NCI-H82 (cell line): ENCODE measurements at regions not wholly inside any gene's neighbourhood (a gene's known extent, or its start where the extent isn't known, plus 50 kb on each side); places are given as distances from the start of the nearest gene placed in this dataset.

Source experiments
- DNase-seq: peaks from one replicate; lab custom pipeline; 2025; lab: John Stamatoyannopoulos, UW

DNA sequence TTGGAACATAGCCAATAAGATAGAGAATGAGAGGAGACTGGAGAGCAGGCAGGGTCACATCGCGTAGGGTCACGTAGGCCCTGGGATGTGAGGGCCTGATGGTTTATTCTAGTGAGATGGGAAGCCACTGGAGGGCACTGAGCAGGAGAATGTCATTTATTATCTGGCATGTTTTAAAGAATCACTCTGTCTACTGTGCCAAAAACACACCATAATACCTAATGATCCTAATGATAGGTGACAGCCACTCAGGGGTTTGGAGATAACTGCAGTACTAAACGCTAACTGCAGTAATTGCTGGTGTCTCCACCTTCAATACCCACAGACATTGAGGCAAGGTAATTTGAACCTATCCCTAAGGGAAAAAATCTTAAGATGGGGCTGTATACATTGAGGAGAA is 185.4 kb downstream of the TTLL7 start:
- peak; percentile 52 for DNase-seq

DNA sequence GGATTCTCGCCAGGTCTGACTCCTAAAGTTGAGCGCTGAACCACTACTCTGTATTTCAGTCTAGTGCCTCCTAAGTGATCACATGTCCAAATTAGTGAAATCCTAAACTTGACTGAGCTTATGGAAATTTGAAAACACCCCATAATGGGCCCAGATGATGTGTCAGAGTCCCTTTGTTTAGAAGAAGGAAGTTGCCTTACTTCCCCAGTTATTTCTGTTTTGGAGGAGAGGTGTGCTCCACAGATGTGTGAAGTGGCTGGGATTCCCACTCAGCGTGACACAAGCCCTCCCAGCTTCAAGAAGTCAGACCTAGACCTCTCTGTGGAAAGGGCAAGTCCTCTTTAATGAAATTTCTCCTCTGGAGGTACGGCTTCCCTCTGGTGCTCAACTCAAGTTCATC is 188.8 kb downstream of the TTLL7 start:
- DNase-seq = no peak

DNA sequence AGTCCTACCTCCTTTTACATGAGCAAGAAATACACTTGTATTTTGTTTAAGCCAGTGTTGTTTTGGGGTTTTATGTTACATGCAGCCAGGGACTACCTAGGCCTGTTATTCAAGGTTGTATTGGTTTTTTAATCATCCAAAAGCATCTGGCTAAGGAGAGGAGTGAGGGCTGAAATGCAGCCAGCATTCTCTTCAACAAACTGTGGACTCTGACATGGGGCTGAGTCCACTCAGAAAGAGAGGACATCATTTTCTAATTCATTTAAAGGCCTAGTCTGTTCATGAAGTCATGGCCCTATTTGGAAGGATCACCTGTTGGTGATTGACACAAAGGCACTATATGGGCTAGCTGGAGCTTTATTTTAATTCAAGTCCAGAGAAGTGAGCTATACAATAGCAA is 190.4 kb downstream of the TTLL7 start:
- no peak for DNase-seq

DNA sequence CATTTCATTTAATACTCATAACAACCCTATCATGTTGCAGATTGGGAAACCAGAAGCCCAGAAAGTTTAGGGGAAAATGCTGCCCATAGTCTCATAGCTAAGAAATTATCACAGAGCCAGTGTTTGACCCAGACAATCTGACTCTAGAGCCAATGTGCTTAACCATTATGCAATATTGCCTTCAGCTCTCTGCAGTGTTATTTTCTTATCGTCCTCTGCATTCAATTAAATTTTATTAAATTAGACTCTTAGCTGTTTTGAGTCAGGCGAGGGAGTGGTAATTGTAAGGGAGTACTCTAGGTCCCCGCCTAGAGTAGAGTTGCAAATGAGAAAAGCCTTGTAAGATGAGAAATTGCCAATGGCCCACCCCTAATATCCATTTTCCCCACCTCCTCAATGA is 191.1 kb downstream of the TTLL7 start:
- DNase-seq = no peak

DNA sequence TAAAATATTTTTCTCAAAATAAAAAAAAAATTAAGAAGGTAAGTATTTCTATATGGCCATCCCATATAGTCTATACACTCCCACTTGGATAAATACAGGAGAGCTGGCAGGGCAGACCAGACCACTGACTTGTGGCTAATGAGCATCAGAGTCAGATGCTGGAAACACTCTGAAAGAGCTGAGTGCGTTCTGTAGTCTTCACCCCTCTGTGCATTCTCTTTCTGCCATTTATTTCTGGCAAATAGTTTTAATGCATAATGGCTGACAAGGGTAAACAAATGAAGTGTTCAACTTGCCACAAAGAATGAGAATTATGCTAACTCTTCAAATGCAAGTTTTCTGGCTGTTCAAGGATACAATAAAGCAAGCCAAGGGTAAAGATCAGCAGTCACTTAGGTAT is 191.7 kb downstream of the TTLL7 start:
- no peak for DNase-seq

DNA sequence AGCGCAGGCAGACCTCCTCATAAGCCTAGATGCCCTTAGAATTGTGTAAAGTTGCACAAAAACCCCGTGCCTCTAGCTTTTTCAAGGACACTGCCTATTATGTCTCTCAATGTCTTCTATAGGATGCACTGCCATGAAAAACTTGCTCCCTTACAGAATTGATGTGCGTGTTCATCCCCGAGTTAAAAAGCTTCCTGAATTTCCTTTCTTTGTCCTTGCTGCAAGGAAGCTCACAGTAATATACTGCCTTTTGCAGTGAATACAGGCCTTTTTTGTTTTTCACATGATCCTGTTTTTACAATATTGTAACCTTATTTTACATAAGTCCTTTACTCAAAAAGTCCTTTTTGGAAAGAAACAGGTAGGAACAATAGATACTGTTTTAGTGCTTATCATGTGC is 193.0 kb downstream of the TTLL7 start:
- no peak for DNase-seq

DNA sequence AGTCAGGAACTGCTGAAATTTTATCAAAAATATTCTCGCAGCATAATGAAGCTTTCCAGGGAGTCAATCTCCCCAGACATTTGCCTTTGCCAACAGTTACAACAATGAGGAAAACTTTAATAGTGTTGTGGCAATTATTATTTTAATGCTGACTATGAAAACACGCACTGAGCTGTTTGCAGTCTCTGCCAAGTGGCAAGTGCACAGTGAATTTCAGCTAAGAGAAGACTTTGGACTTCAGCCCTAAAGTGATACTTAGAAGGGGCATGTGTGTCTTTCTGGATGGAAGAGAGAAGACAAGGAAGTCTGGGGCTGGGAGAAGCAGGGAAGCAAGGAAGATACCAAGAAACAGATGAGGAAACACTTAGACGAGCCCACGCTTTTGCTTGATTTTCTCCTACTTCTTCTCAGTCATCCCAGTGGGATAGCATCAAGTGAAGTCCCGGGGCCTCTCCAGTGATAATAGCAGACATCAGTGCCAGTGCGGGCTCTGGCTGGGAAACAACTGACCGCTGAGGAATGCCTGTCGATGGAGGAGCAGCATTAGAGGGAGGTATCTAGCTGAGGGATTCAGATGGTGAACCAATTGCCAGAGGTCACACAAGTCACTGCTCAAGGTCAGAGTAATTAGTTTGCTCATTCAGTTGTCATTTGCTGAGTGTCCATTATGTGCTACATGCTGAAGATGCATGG is 196.3 kb downstream of the TTLL7 start:
- no peak for DNase-seq

DNA sequence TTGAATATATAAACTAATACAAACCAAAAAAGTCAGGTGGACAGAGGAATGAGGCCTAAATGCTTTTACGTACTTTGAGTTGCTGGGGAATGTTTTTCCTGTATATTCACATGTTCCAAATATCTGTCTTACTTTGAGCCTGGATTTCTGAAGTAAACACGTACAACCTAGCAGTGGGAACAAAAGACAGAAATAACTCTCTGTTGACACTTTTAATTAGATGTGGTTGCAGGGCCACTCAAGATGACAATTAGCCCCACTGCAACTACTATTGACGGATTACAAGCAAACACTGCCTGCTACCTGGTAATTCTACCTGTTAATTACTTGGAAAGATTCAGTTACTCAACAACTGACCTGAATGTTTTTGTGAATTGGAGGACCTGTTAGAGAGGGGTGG is 196.9 kb downstream of the TTLL7 start:
- no peak for DNase-seq

DNA sequence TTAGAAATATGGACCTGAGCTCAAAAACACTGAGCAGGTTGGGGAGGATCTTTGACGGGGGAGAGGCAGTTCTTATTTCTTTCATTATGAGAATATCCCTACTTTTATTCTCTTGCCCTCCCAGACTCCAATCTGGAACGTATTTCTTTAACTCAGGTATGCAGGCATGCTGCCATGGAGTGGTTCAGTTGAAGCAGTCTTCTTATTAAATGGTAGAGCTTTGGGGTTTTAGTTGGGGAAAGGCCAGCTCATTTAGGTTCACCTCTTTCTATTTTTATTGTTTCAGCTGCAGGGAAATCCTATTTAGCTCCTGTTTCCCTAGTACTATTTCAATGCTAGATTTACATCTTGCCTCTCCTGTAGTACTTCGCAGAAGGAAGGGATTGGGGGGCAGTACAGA is 198.9 kb downstream of the TTLL7 start:
- DNase-seq = no peak

DNA sequence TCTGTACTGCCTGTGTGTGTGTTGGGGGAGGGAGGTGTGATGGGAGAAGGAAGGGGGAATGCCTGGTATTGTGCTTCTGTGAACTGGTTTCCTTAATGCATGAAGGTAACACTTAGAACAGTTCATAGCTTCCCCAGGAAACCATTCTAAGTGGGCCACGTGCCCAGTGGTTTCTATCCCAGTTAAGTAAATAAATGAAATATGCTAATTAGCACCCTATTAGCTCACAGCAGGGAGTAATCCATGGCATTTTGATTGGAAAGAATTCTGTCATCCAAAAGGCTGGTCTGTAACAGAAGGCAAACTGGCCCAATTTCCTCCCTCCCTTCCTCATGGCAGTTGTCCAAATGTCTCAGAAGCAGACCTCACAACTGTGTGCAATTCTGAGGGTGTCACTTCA is 199.3 kb downstream of the TTLL7 start:
- no peak for DNase-seq

DNA sequence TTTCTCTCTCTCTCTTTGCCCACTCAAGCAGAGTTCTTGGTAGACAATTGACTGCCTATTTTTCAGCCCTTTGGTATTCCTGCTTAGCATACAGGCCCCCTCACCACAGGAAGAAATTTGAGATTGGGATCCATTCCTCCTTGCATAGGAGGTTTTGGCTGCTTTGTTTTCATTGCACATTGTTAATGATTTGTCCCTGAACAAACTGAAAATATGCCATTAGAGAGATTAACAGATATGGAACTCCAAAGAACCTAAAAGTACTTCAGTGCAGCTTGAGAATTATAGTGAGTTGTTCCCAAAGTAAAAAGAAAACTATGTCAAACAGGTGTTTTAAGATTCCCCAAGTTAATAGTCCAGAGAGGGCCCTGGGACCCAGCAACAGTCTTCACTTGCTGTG is 200.0 kb downstream of the TTLL7 start:
- DNase-seq = no peak

DNA sequence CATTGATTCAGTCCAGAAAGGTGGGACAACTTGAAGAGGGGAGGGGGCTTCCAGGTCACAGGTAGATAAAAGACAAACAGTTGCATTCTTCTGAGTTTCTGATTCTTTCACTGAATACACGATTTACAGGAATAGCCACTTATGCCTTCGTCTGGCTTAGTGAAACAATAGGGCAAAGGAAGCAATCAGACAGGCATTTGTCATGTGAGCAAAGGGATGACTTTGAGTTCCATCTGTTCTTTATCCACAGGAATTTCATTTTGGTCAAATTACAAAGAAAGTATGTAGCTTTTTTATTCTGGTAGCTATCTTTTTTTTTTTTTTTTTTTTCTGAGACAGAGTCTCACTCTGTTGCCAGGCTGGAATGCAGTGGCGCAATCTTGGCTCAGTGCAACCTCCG is 202.5 kb downstream of the TTLL7 start:
- no peak for DNase-seq

DNA sequence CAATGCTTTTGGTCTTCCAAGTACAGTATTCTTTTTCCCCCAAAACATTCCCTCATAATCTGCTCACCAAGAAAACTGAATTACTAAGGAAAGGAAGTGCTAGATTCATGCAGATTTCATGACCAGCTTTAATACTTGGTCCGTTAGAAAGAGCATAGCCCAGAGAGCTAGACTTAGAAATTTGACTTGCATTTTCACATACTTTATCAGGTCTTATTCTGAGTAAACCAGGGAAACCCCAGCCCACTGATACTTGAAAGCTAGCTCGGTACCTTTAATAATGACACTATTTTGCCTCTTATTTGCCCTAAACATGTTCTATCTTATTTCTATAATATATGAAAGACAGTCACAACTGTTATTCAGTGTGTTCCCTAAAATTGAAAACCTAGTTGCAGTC is 204.5 kb downstream of the TTLL7 start:
- no peak for DNase-seq

DNA sequence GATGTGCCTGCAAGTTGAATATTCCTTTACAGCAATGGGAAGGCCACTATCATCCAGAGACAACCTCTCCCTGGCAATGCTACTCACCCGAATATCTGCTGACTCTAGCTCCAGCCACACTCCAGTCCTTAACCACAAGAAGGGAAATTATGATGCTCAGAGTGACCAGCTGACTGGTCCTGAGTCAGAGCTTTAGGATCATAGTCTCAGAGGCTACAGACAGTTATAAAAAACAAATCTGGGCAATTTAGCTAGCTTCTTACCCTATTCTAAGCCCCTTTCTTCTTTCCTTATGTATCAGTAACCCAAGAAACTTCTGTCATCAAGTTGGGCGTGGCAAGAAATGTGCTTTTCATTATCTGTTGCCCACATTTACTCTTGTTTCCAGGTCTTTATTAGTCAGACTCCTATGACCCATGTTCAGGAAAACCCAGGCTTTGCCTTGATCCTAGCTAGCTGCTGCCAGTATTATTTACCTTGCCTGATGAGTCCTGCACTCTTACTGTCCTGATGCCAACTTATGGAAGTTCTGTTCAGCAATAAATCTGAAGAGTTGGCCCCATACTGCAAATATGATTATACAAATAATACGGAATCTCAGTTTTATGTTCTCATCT is 207.0 kb downstream of the TTLL7 start:
- DNase-seq = no peak

DNA sequence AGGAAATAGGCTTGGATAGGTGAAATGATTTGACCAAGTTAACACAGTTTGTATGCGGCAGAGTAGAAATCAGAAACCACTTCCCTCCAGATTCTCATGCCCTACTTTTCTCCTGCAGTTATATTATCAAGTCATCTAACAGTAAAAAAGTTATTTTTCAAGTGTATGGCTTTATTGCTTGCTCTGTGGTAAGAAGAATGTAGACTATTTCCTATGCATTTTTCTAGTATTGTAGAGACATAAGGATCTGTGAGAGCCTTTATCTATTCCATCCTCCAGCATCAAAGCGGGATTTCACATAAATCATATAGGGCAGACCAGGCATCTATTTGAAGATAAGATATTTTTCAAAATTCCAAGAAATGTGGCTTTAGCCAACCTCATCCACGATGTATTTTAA is 208.5 kb downstream of the TTLL7 start:
- DNase-seq = no peak

DNA sequence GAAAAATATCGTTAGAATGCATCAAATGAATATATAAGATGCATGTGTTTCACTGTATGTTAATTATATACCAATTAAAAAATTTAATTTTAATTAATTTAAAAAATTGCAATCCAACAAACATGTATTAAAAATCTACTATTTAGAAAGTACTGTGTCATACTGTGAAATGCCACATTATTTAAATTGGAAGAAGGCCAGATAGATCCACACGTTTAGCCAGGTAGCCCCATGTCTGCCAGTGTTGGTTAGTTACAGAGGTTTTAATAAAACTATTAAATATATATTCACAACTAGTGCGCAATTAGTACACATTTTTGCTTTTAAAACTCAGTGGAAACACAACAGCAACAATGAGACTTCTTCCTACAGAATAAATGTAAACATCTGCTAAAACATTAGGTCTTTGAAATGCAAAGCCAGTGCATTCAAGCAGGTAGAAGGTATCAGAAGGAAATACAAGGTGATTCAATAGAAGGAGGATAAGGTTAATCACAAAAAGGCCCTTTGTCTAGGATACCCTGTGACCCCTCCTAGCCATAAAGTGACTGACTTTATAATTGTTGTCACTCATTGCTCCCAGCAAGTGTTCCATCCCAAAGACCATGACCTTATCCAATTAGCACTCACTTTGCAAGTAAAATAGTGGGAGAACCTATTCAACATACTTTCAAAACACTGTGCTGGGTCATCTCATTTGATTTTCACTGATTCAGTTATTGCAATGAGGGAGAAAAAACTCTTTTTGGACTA is 211.5 kb downstream of the TTLL7 start:
- no peak for DNase-seq

DNA sequence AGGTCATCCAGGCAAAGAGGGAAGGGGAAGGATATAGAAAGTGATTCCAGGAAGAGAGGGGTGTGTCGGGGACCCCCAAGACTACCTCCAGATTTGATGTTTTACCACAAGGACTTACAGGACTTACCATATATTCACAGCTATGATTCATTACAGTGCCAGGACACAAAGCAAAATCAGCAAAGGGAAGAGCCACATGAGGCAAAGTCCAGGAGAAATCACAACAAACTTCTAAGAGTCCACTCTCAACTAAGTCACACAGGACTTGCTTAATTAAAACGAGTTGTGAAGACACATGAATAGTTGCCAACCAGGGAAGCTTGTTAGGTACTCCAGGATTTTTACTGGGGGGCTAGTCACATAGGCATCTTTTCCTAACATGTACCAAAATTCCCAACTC is 217.3 kb downstream of the TTLL7 start:
- no peak for DNase-seq

DNA sequence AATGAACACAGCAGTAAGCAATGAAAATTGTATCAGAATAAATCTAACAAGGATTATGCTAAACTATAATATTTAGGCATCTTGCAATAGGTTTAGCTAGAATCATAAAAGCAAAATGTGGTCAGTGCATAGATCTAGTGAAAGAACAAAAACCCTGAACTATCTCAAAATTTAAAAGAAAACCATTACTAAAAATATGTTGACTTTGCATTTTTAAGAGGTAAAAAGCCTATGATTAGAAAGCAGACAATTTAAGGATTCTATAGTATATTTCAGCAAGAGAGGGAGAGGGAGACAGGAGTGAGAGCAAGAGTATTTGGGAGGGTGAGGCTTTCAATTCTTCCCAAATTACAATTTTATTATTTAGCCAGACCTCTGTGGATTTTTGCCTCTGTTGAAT is 219.4 kb downstream of the TTLL7 start:
- DNase-seq = no peak

DNA sequence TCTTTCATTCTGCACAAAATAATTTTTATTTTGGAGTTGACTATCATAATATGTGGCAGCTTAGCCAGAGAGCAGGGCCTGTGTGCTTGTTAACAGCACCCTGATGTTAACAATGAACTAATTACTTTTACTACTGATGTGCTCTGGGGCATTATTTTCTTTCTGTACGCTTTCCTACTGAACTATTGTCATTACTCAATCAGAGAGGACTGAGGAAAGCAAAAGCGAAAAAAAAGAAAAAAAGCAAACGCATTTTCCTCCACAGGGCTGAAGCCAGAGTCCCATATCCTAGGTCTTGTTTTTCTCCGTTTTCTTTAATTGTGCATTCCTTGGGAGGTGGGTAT is 221.2 kb downstream of the TTLL7 start:
- no peak for DNase-seq

DNA sequence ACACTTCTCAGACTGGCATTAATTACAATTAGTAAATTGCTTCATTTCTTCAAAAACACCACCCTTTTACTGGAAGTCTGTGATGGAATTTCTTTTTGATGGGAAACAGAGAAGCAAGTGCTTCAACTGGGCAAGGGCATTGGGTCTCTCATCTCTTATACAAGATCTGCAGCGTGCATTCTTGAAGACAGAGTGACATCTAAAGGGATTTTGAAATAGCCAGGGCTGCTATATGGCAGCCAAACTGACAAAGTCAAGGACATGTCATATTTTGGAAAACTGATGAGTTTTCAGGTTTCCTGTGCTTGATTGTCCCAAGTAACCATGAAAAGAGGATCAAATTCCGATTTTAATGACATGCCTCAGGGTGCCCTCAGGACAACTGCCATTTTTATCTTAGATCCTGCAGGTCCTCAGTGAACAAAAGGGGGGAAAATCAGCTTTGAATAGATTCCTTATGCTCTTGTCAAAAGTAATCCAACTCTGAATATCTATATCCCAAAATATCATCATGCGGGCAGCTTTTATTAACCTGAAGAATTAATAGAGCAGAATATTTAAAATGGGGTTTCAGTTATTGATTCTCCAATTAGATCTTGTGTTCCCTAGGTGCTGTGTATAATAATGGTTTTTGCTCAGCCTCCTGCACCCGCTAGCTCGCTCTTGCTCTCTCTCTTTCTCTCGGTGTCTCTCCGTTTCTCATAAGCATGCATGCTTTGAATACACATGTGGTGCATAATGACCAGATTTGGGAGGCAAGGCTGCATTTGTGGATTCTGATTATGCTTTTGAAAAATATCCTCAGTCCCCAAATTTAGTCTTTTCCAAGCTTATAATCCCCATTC is 221.8 kb downstream of the TTLL7 start:
- no peak for DNase-seq

DNA sequence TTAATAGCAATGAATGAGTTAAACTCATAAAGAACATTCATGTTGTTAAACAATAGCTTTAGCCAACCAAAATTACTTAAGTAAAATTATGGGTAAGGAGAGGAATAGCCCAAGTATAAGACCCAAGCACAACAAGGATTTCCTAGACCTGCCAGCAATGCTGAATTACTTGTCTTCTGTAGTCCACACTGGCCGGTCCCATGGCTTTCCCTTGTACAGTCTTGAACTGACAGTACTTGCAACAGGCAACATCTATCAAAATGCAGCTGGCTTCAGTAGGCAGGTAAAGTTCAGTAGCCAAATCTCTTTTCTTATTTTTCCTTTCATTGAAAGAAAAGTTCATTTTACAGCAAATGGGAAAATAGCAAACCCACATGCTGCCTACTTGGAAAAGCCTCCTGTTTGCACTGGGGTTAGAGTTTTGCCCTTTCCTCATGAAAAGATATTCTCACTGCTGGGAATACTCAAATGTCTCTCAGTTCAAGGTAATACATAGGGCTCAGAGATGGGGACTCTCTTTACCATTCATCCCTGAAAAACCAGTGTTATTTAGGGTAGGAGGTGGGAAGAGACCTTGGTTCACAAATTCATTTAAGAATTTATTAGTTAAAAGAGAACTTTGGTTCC is 222.8 kb downstream of the TTLL7 start:
- no peak for DNase-seq

DNA sequence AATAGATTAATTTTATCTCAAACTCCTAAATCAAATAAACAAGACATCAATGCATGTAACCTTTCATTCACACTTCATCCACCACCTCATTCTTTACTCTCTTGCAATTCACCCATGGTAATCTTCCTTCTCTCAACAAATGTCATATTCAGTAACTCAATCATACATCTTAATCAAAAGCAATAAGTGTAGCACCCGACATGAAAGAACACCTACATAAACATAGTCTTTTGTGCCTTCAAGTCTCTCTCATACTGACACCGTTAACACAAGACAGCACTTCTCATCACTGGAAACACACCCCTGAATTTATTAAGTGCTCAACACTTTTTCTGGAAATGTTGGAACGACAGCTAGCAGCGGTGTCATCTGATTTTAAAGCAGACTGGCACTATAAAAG is 225.9 kb downstream of the TTLL7 start:
- DNase-seq = no peak
